SH-SY5Y (cell line): ENCODE measurements at regions not wholly inside any gene's neighbourhood (a gene's known extent, or its start where the extent isn't known, plus 50 kb on each side); places are given as distances from the start of the nearest gene placed in this dataset.

Experiments
- GATA2 ChIP-seq: IDR thresholded peaks from 2 replicates; pipeline ENCODE4 v1.6.1; 2011; ENCODE audit warnings: mild to moderate bottlenecking, low read depth, low read length
- GATA3 ChIP-seq: IDR thresholded peaks from 2 replicates; pipeline ENCODE4 v1.6.1; 2011; ENCODE audit warnings: low read depth, mild to moderate bottlenecking, low read length, moderate library complexity

GRCh38 chr5:148950471-148950863 is 112.4 kb downstream of the SH3TC2 start:
- TF ChIP-seq GATA3 (no peak), GATA2 (no peak)
